HG03280 (cell line): ENCODE measurements at regions not wholly inside any gene's neighbourhood (a gene's known extent, or its start where the extent isn't known, plus 50 kb on each side); places are given as distances from the start of the nearest gene placed in this dataset.
"Not testable (repeated sequence)": the region's sequence is repeated elsewhere in the genome, so short reads cannot be mapped to it uniquely, and the experiment has no call there.

Experiments
- ATAC-seq: cut with Tn5 transposase; IDR thresholded peaks from one replicate; pipeline ENCODE4 v1.9.1; 2021; ENCODE audit warnings: mild to moderate bottlenecking, moderate library complexity; ENCODE audit not compliant: unreplicated experiment

GRCh38 chr4:147139455-147140198 is 194.0 kb upstream of the TTC29 start:
- peak; percentile 83 for ATAC-seq

DNA sequence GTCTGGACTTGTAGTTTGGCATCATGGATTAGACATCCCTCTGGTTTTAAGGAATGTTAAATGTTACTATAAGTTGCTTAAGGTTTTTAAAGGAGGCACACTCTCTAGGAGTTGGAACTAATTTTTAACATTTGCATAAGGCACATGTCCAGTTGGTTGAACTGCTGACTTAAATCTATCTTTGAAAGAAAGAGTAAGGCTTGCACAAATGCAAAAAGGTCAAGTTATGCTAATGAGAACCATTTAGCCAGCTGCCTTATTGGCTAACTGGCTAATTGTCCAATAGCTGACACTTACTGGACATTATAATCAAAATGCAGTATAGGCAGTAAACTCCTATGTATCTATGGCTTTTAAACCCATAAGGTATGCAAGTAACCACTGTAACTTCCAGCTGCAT is 206.1 kb upstream of the TTC29 start:
- no peak for ATAC-seq

DNA sequence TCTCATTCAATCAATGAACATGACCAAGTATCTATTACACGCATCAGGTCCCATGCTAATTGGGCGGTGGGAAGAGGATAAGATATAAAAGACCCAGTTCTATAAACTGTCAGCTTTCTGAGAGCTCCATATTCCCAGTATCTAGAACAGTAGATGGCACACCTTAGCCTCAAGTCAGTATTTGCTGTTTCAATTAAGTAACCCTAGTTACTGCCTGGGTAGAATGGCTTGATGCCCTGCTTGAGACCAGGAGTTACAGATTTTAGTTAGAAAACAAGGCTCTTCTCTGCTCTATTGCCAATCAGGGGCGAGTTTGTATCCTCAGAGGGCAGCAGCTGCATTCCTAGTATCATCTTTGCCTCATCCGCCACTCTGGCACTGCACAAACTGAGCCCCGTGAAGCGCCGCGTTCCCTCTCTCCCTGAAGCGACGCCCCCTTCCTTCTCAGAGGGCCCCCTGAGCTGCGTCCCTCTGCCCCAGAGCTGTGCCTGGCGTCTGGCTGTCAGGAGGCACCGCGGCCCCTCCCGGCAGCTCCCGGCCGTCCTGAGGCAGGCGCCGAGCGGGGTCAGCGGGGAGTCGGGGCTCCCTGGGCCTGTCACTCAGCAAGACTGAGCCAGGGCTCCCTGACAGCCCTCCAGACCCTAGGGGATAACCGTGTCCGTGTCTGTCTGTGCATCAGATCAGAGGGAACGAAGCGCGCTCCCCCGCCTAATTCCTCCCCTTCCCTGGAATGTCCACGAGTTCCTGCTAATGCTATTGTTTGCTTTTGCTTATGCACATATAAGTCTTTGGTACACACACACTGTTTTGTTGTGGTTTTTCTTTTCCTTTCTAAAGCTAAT is 212.4 kb upstream of the TTC29 start:
- no peak for ATAC-seq

- peak; percentile 85 for ATAC-seq
Observed at GRCh38 chr4:147160908-147161513, 215.3 kb upstream of the TTC29 start.

- no peak for ATAC-seq
Observed at GRCh38 chr4:147163311-147163710, 217.6 kb upstream of the TTC29 start.

- ATAC-seq = not testable (repeated sequence)
Observed at GRCh38 chr4:147168200-147168599, 222.5 kb upstream of the TTC29 start.

DNA sequence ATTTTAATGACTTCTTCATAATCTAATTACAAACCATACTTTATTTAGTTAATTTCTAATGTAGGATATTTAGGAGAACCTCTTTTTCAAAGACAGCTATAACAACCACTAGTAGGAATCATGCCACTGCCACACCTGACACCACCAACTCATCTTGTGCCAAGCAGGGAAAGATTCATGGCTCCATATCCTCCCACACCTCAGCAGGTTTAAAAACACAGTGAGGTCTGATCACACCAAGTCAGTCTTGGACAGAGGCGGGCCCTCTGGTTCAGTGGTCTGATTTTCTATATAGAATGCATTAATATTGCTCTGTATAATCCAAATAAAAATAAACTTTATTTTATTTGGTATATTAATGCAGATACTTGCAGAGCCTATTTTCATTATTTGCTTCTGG is 227.7 kb upstream of the TTC29 start:
- ATAC-seq = no peak

DNA sequence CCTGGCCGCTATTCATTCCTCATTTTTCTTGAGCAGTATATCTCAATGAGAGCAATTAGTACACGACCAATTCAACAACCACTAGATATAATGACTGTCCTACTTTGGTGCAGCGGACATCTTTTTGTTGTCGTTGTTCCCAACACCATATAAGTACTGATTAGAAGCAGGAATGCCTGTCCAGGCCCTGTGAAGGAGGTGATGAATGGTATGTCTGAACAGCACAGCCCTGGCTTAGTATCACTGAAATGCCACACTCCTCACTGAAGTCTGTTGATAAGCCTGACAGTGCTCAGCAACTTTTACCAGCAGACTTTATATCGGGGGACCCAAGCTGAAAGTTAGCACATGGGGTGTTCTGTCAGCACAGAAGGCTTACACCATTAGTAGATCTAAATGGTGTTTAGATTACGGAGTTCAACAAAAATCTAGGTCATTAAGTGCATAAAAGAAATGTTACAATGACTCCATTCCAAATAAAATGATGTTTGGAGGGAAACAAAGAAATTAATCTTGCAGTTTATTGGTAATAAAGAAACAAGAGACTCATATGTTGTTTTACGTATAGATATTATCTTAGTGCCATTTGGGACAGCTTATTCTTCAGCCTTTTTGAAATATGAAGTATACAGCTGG is 228.3 kb upstream of the TTC29 start:
- ATAC-seq = no peak

- ATAC-seq = no peak
Observed at GRCh38 chr4:147174591-147174990, 228.9 kb upstream of the TTC29 start.

DNA sequence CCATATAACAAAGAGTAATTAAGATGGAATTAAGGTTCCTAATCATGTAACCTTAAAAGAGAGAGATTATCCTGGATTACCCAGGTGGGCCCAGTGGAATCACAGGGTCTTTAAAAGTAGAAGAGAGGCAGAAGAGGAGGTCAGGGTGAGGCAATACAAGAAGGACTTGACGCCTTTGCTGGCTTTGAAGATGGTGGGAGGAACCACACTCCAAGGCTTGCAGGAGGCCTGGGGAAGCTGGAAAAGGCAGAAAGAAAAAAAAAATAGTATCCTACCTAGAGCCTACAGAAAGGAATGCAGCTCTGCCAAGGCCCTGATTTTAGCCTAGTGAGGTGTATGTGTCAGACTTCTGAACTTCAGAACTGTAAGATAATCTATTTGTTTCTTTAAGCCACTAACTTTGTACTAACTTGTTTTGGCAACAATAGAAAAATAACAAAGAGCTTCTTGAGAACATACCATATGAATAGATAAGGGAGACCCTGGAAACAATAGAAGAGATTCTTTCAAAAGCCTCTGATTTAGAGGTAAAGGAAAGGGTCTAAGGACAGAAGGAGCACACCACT is 229.9 kb upstream of the TTC29 start:
- ATAC-seq = no peak

DNA sequence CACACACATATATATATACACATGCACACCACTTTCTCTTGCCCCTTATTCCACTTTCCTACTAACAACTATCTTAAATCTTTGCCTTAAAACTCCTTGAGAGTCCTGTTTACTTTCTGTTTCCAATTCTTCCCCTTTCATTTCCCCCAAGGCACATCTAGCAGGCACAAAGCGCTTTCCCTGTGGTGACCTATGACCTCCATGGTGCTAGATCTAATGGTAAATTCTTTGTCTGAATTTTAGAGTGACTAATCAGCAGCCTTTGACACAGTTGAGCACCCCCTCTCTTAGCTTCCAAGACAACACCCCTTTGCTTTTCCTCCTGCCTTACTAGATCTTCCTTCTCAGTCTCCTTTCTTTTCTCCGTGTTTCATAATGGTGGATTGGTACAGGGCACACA is 236.4 kb upstream of the TTC29 start:
- no peak for ATAC-seq

DNA sequence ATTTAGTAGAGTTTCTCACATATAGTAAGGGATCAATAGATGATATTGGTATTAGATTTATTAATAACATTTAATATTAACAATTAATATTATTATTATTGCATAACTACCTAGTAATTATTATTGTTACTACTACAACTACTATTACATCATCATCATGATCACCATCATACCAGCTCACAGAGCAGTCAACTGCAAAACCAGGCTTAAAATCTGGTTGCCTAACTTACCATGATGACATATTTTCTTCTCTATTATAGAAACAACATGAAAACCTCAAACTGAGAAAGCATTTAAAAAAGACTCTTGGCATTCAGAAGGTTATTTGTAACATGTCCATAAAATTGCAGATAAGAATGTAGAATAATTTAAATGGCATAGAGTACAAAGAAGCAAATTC is 247.0 kb upstream of the TTC29 start:
- no peak for ATAC-seq

- ATAC-seq = no peak
Observed at GRCh38 chr4:147194114-147194513, 248.4 kb upstream of the TTC29 start.

- no peak for ATAC-seq
Observed at GRCh38 chr4:147194604-147195003, 248.9 kb upstream of the TTC29 start.

DNA sequence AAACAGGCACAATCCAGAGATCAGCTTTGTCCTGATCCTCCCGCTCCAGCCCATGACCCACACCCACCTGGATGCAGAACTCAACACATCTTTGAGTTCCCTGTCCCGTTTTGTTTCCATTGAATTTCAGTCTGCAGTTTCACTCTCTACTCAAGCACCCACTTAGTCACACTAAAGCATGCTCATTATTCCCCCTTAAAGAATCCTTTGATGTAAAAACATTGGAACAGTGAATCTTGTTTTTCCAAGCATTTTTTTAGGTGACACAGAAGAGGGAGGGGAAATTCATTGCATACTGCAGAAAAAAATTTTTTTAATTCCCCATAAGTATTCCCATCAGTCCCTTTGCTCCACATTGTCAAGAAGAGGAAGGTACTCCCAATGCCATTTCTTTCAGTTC is 249.7 kb upstream of the TTC29 start:
- ATAC-seq = no peak

- no peak for ATAC-seq
Observed at GRCh38 chr4:147198411-147199051, 252.9 kb upstream of the TTC29 start.

- ATAC-seq = no peak
Observed at GRCh38 chr4:147201016-147201415, 255.4 kb upstream of the TTC29 start.

DNA sequence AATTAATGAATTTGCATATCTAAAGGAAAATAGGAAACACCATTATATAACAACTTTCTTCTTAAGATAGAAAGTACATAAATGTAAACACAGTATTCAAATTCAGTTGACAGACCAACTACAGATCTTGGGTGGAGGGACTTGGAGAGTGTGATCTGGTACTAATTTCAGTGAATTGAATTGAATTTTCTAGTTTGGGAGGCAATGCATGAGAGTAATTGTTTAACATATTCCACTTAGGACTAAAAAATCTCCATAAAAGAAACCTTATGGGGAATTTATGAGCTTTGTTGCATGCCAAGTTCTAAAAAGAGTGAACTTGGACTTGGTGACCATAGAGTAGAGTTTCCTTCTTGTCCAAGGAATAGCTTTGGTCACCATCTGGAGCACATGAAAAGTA is 261.1 kb upstream of the TTC29 start:
- no peak for ATAC-seq

DNA sequence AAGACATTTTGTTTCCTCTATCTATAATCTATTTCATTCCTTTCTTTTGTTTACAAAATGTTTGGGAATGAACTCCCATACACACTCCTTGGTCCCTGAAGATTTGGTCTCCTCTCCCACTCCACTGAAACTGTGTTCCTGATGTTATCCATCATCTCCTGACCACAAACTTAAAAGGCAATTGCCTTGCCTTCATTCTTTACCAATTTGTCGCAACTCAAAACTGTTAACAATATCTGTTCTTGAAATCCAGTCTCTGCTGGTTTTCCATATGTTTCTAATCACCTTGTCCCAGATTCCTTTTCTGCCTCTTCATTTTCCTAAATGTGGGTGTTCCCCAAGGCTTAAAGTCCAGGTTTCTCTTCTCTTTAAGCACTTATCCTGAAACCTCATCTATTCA is 262.2 kb upstream of the TTC29 start:
- no peak for ATAC-seq

DNA sequence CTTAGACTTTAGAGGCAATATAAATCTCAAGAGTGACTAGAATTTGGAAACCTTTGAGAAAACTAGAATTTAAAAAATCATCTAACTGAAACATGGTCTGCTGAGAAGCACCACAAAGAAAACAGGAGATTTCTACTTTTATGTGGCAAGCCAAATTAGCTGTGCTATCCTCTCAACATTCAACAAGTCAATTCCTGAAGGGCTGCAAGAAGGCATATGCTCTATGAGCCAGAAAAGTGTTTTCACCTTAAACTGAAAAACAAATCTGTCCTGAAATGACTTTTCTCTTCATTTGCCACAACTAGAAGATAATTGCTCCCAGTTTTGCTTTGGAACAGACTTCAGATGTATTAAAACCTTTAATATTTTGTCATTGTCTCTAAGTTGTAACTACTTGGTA is 263.2 kb upstream of the EDNRA start:
- no peak for ATAC-seq

- no peak for ATAC-seq
Observed at GRCh38 chr4:147219145-147219544, 261.8 kb upstream of the EDNRA start.
